ENCODE measurements at regions not wholly inside any gene's neighbourhood (a gene's known extent, or its start where the extent isn't known, plus 50 kb on each side); places are given as distances from the start of the nearest gene placed in this dataset.

DNA sequence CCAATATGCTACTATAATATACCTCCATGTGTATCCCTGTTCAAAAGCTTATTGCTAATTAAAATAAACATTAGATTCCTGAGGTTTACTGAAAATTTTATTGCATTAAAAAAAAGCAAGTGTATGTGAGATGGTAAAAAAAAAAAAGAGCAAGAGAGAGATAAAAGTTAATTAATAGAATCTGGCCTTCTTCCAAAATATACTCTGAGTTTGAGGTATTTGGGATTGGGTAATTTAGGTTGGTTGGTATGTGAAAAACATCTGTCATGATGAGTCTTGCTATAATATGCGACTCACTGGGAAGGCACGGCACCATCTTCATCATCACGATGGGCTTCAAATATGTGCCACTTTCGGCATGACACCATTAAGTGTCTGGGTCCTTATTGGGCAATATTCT is 711.1 kb upstream of the SOX9 start:
- TF ChIP-seq, protein P1, sequence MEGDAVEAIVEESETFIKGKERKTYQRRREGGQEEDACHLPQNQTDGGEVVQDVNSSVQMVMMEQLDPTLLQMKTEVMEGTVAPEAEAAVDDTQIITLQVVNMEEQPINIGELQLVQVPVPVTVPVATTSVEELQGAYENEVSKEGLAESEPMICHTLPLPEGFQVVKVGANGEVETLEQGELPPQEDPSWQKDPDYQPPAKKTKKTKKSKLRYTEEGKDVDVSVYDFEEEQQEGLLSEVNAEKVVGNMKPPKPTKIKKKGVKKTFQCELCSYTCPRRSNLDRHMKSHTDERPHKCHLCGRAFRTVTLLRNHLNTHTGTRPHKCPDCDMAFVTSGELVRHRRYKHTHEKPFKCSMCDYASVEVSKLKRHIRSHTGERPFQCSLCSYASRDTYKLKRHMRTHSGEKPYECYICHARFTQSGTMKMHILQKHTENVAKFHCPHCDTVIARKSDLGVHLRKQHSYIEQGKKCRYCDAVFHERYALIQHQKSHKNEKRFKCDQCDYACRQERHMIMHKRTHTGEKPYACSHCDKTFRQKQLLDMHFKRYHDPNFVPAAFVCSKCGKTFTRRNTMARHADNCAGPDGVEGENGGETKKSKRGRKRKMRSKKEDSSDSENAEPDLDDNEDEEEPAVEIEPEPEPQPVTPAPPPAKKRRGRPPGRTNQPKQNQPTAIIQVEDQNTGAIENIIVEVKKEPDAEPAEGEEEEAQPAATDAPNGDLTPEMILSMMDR (IDR thresholded peaks at IDR 0.05; ENCODE audit: unreplicated experiment), result no peak
- no peak overlapping the region for H3K27ac Mint-ChIP-seq (ENCODE audit: low read depth, unreplicated experiment)
- intact Hi-C loops (cut with micrococcal nuclease), result loop anchor here (10.0 kb wide), 1 partner anchor 225 kb away; no protein-coding TSS in a partner anchor
- H3K36me3 Mint-ChIP-seq (ENCODE audit: insufficient read depth, unreplicated experiment), result no peaks in the 10 kb centered on the region
- CTCF ChIA-PET, result interaction anchor here (1.1 kb wide), 1 partner anchor 51 kb away, joined by 3 read pairs; no protein-coding TSS in a partner anchor
- no peaks in the 10 kb centered on the region for H3K27me3 Mint-ChIP-seq (ENCODE audit: insufficient read depth, unreplicated experiment)
- BruUV-seq (replicated peaks), result no TSS peak
- H3K9me3 Mint-ChIP-seq (ENCODE audit: unreplicated experiment), result no peaks in the 10 kb centered on the region
- POLR2A ChIA-PET, result interaction anchor here (0.7 to 1.7 kb wide), 2 partner anchors 14 to 1047 kb away, joined by 3 read pairs; no protein-coding TSS in a partner anchor
- peak; percentile 85 for DNase-seq (ENCODE audit: unreplicated experiment)
- no peak overlapping the region for H3K4me3 Mint-ChIP-seq (ENCODE audit: unreplicated experiment)
- H3K4me1 Mint-ChIP-seq (ENCODE audit: insufficient read depth, unreplicated experiment), result peaks cover 40% of the 10 kb centered on the region

DNA sequence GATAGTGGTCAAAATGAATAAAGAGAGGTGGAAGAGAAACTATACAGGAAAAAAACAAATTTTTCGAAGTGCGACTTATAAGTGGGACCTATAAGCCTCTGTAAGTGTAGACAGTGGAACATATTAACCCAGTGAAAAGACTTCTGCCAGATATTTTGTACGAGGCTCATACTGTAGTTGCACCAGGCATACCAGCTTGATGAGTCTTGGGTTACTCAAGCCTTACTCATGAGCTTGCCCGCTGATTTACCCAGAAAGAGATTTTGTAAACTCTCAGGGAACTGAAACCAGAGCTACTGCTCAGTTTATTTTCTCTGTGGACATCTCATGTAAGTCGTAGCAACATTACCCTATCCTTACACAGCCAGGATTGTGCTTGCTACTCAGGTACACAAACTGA is 708.0 kb upstream of the SOX9 start:
- CTCF ChIA-PET, result interaction anchor here (0.7 to 1.0 kb wide), 2 partner anchors 26 to 93 kb away, joined by 3 read pairs; no protein-coding TSS in a partner anchor
- Mint-ChIP-seq H3K27ac (ENCODE audit: low read depth, unreplicated experiment) (peak overlapping the region; percentile 97), H3K27me3 (ENCODE audit: insufficient read depth, unreplicated experiment) (no peaks in the 10 kb centered on the region), H3K4me3 (ENCODE audit: unreplicated experiment) (peak overlapping the region; percentile 65), H3K36me3 (ENCODE audit: insufficient read depth, unreplicated experiment) (no peaks in the 10 kb centered on the region), H3K4me1 (ENCODE audit: insufficient read depth, unreplicated experiment) (peaks cover 38% of the 10 kb centered on the region), H3K9me3 (ENCODE audit: unreplicated experiment) (peaks cover 8% of the 10 kb centered on the region)
- no TSS peak for BruUV-seq (replicated peaks)
- DNase-seq (ENCODE audit: unreplicated experiment), result peak; percentile 95
- POLR2A ChIA-PET, result interaction anchor here (0.8 to 3.3 kb wide), 11 partner anchors 9 to 83 kb away, joined by 3 to 19 read pairs (median 4); no protein-coding TSS in a partner anchor
- intact Hi-C loops (cut with micrococcal nuclease), result loop anchor here (10.0 kb wide), 1 partner anchor 228 kb away; no protein-coding TSS in a partner anchor
- TF ChIP-seq, protein P1 (IDR thresholded peaks at IDR 0.05; ENCODE audit: unreplicated experiment), result no peak

DNA sequence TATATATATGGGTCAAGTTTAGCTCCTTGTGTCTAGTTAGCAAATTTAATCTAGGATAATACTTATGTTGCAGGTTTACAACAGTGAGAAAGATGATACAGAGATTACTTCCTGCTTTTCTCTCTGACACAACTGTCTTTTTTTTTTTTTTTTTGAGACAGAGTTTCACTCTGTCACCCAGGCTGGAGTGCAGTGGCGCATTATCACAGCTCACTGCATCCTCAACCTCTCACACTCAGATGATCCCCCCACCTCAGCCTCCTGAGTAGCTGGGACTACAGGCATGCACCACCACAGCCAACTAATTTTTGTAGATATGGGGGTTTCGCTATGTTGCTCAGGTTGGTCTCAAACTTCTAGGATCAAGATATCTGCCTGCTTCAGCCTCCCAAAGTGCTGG is 706.9 kb upstream of the SOX9 start:
- Mint-ChIP-seq H3K4me1 (ENCODE audit: insufficient read depth, unreplicated experiment) (peaks cover 38% of the 10 kb centered on the region), H3K27ac (ENCODE audit: low read depth, unreplicated experiment) (peak overlapping the region; percentile 97), H3K36me3 (ENCODE audit: insufficient read depth, unreplicated experiment) (no peaks in the 10 kb centered on the region), H3K9me3 (ENCODE audit: unreplicated experiment) (peaks cover 8% of the 10 kb centered on the region), H3K27me3 (ENCODE audit: insufficient read depth, unreplicated experiment) (no peaks in the 10 kb centered on the region), H3K4me3 (ENCODE audit: unreplicated experiment) (no peak overlapping the region)
- CTCF ChIA-PET, result interaction anchor here (0.6 to 0.7 kb wide), 3 partner anchors 11 to 755 kb away, joined by 3 to 5 read pairs (median 3); no protein-coding TSS in a partner anchor
- DNase-seq (ENCODE audit: unreplicated experiment), result no peak
- TF ChIP-seq, protein P1 (IDR thresholded peaks at IDR 0.05; ENCODE audit: unreplicated experiment), result no peak
- BruUV-seq (replicated peaks), result no TSS peak
- intact Hi-C loops (cut with micrococcal nuclease), result loop anchor here (10.0 kb wide), 1 partner anchor 229 kb away; no protein-coding TSS in a partner anchor
- POLR2A ChIA-PET, result interaction anchor here (0.6 to 3.3 kb wide), 5 partner anchors 10 to 80 kb away, joined by 3 to 19 read pairs (median 6); no protein-coding TSS in a partner anchor

DNA sequence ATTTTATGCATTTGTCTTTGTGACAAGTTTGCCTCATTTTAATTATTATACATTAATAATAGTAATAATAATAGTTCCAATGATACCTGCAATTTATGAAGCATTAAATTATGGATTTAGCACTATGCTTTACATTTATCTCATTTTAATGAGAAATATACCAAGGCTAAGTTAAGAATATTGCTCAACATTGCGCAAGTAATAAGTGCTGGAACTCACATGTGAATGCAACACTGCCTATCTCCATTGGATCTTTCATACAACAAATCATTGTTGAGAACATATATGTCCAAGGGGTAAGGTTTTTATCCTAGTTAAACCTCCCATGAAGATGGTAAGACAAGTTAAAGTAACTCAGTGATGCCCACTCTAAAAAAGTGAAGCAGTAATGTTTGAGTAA is 703.7 kb upstream of the SOX9 start:
- H3K27me3 Mint-ChIP-seq (ENCODE audit: insufficient read depth, unreplicated experiment), result no peaks in the 10 kb centered on the region
- H3K27ac Mint-ChIP-seq (ENCODE audit: low read depth, unreplicated experiment), result no peak overlapping the region
- TF ChIP-seq, protein P1 (IDR thresholded peaks at IDR 0.05; ENCODE audit: unreplicated experiment), result no peak
- BruUV-seq (replicated peaks), result no TSS peak
- DNase-seq (ENCODE audit: unreplicated experiment), result no peak
- CTCF ChIA-PET, result no interaction called here
- intact Hi-C loops (cut with micrococcal nuclease), result loop anchor here (10.0 kb wide), 1 partner anchor 232 kb away; no protein-coding TSS in a partner anchor
- H3K9me3 Mint-ChIP-seq (ENCODE audit: unreplicated experiment), result peaks cover 8% of the 10 kb centered on the region
- H3K4me3 Mint-ChIP-seq (ENCODE audit: unreplicated experiment), result no peak overlapping the region
- POLR2A ChIA-PET, result interaction anchor here (1.1 kb wide), 1 partner anchor 9 kb away, joined by 3 read pairs; no protein-coding TSS in a partner anchor
- no peaks in the 10 kb centered on the region for H3K36me3 Mint-ChIP-seq (ENCODE audit: insufficient read depth, unreplicated experiment)
- peaks cover 28% of the 10 kb centered on the region for H3K4me1 Mint-ChIP-seq (ENCODE audit: insufficient read depth, unreplicated experiment)

All from MCF 10A (cell line).